Caco-2 (cell line): ENCODE measurements at regions not wholly inside any gene's neighbourhood (a gene's known extent, or its start where the extent isn't known, plus 50 kb on each side); places are given as distances from the start of the nearest gene placed in this dataset.

ENCODE experiments used
- BruUV-seq: library from RNA; stranded (reverse); fragments of 400-500 nt; replicated peaks from 2 replicates; lab custom pipeline; 2021; lab: Mats Ljungman, UMichigan
- CTCF ChIA-PET: fragments of 300-600 bp; sonication (Branson Sonifier 250); formaldehyde crosslinking; loops from one replicate; lab custom pipeline; 2022; ENCODE audit warnings: antibody characterized with exemption; lab: Charles Lee
- POLR2A ChIA-PET: fragments of 300-600 bp; sonication (Branson Sonifier 250); formaldehyde crosslinking; loops from one replicate; lab custom pipeline; 2022; ENCODE audit warnings: antibody characterized with exemption; lab: Charles Lee
- DNase-seq, 2 experiments: peaks; one replicate each; pipeline versions ENCODE4 v3.0.0 to v3.0.0-alpha.2; 2020 to 2022
- H3K27me3 ChIP-seq: replicated peaks from 2 replicates; pipeline ENCODE4 v1.6.0; 2011; ENCODE audit warnings: low read length; ENCODE audit not compliant: control insufficient read depth, insufficient read depth
- H3K36me3 ChIP-seq: 2 replicates; pipeline ENCODE4 v1.5.1; 2011; ENCODE audit warnings: low read length; ENCODE audit not compliant: control insufficient read depth, insufficient read depth
- H3K4me1 ChIP-seq: fragments of 250-450 bp; sonication (Bioruptor Pico); 2 replicates; pipeline ENCODE4 v1.5.1; 2020; ENCODE audit warnings: mild to moderate bottlenecking
- H3K4me3 ChIP-seq: 2 replicates; pipeline ENCODE4 v1.5.1; 2011; ENCODE audit warnings: low read depth, mild to moderate bottlenecking, control low read depth, low read length
- H3K9me3 ChIP-seq: fragments of 250-450 bp; sonication (Bioruptor Pico); 2 replicates; pipeline ENCODE4 v1.5.1; 2020; ENCODE audit warnings: mild to moderate bottlenecking, moderate library complexity
- H3K27ac Mint-ChIP-seq: one replicate; pipeline ENCODE4 v1.8.0; 2022; ENCODE audit warnings: mixed read lengths; ENCODE audit not compliant: unreplicated experiment
- H3K27me3 Mint-ChIP-seq: one replicate; pipeline ENCODE4 v1.8.0; 2022; ENCODE audit warnings: mixed read lengths; ENCODE audit not compliant: insufficient read depth, unreplicated experiment
- H3K36me3 Mint-ChIP-seq: one replicate; pipeline ENCODE4 v1.8.0; 2022; ENCODE audit warnings: mild to moderate bottlenecking, mixed read lengths; ENCODE audit not compliant: insufficient read depth, unreplicated experiment
- H3K4me1 Mint-ChIP-seq: one replicate; pipeline ENCODE4 v1.8.0; 2022; ENCODE audit warnings: low read depth, mixed read lengths; ENCODE audit not compliant: unreplicated experiment
- H3K4me3 Mint-ChIP-seq: one replicate; pipeline ENCODE4 v1.8.0; 2022; ENCODE audit warnings: mild to moderate bottlenecking, moderate library complexity, mixed read lengths; ENCODE audit not compliant: unreplicated experiment
- H3K9me3 Mint-ChIP-seq: one replicate; pipeline ENCODE4 v1.8.0; 2022; ENCODE audit warnings: mixed read lengths; ENCODE audit not compliant: unreplicated experiment
- CTCF ChIP-seq, 2 experiments: fragments of 200-600 bp in 1 of 2; IDR thresholded peaks; 1 replicate in 1 of 2; 2 replicates in 1 of 2; pipeline versions ENCODE4 v1.5.1 to v1.8.0; 2011 to 2022; ENCODE audit warnings: antibody characterized with exemption in 1 of 2, control low read depth in 1 of 2, inconsistent platforms in 1 of 2, low read depth in 1 of 2, low read length in 1 of 2, mild to moderate bottlenecking in 1 of 2, moderate library complexity in 1 of 2; ENCODE audit not compliant: insufficient read depth in 1 of 2, severe bottlenecking in 1 of 2, unreplicated experiment in 1 of 2
- intact Hi-C: fragments of 100-400 bp; cut with micrococcal nuclease; formaldehyde crosslinking; loops from one replicate; pipeline ENCODE4 v1.10.0; 2022; ENCODE audit not compliant: unreplicated experiment

DNA sequence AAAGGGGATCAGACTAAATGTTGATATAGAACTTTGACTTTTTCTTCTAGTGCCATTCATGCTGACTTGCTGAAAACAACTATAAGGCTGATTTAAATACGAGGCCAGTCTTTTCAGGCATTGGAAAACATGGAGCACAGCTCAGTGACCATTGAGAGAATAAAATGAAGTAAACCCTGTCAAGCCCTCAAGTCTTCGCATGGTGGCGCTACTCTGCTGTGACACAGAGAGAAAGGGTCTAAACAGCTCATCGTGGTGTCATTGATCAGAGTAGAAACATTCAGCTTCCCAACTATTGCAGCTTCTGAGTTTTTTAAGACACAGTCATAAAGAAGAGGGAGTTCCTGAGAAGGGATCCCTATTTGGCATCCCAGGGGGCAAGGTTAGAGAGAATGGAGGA lies 716.2 kb downstream of the DIPK2A start:
- no peak overlapping the region for H3K27ac Mint-ChIP-seq
- Histone ChIP-seq H3K9me3 (no peaks in the 10 kb centered on the region), H3K27me3 (no peaks in the 10 kb centered on the region), H3K4me3 (no peak overlapping the region), H3K36me3 (no peaks in the 10 kb centered on the region), H3K4me1 (no peaks in the 10 kb centered on the region)
- POLR2A ChIA-PET = no interaction called here
- peak; percentile 26 to 35 for DNase-seq
- no peaks in the 10 kb centered on the region for H3K4me1 Mint-ChIP-seq
- no peaks in the 10 kb centered on the region for H3K27me3 Mint-ChIP-seq
- H3K9me3 Mint-ChIP-seq = no peaks in the 10 kb centered on the region
- TF ChIP-seq CTCF (IDR thresholded peaks at IDR 0.05; ENCODE audit: insufficient read depth in 1 of 2, low read depth in 1 of 2, low read length in 1 of 2, severe bottlenecking in 1 of 2, unreplicated experiment in 1 of 2) = peak in 1 of 2 experiments; percentile 50
- no TSS peak for BruUV-seq
- CTCF ChIA-PET = interaction anchor here (0.6 kb wide), 1 partner anchor 271 kb away, joined by 3 read pairs; no protein-coding TSS in a partner anchor
- no peaks in the 10 kb centered on the region for H3K36me3 Mint-ChIP-seq
- H3K4me3 Mint-ChIP-seq = no peak overlapping the region
- intact Hi-C loops = loop anchor here (1.0 kb wide), 1 partner anchor 82 kb away; no protein-coding TSS in a partner anchor

DNA sequence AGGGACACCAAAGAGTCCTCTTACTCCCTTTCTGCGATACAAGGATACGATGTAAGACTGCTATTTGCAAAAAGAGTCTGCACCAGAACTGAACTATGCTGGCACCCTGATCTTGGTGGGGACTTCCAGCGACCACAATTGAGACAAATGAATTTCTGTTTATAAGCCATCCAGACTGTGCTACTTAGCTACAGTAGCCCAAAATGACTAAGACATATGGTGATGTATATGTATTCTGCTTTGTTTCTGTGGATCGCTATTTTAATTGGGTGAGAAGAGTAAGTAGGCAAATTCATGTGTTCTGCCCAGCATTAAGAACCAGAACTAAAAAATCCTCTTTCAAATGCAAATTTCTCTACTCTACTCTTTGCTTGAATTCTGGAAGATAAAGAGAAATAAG lies 720.9 kb downstream of the DIPK2A start:
- BruUV-seq = no TSS peak
- Histone ChIP-seq H3K36me3 (no peaks in the 10 kb centered on the region), H3K9me3 (no peaks in the 10 kb centered on the region), H3K27me3 (no peaks in the 10 kb centered on the region), H3K4me3 (no peak overlapping the region), H3K4me1 (no peaks in the 10 kb centered on the region)
- Mint-ChIP-seq H3K9me3 (no peaks in the 10 kb centered on the region), H3K27me3 (peaks cover 2% of the 10 kb centered on the region), H3K36me3 (no peaks in the 10 kb centered on the region), H3K4me3 (no peak overlapping the region), H3K27ac (no peak overlapping the region), H3K4me1 (no peaks in the 10 kb centered on the region)
- no peak for DNase-seq
- intact Hi-C loops = no loop called here
- POLR2A ChIA-PET = no interaction called here
- CTCF ChIA-PET = no interaction called here
- no peak for TF ChIP-seq CTCF (IDR thresholded peaks at IDR 0.05; ENCODE audit: insufficient read depth in 1 of 2, low read depth in 1 of 2, low read length in 1 of 2, severe bottlenecking in 1 of 2, unreplicated experiment in 1 of 2)

DNA sequence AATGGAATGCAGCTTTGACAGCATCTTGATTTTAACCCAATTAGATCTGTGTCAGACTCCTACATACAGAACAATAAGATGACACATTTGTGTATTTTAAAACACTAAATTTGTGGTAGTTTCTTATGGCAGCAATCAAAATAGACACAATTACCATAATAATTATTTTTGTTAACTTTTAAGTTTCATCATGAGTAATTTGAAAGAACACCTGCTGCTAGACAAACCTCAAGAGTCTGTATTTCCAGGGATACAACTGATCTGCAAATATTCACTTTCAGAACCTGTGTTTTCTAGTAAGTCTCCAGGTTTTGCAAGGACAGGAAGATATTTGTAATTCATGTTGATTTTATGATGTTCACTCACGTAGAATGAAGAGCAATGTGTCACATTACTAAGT lies 736.8 kb downstream of the DIPK2A start:
- POLR2A ChIA-PET = no interaction called here
- DNase-seq = no peak
- no peak for TF ChIP-seq CTCF (IDR thresholded peaks at IDR 0.05; ENCODE audit: insufficient read depth in 1 of 2, low read depth in 1 of 2, low read length in 1 of 2, severe bottlenecking in 1 of 2, unreplicated experiment in 1 of 2)

More for the DNA sequence above, 736.8 kb downstream of the DIPK2A start:
- Mint-ChIP-seq H3K4me3 (no peak overlapping the region), H3K36me3 (no peaks in the 10 kb centered on the region), H3K9me3 (no peaks in the 10 kb centered on the region), H3K27me3 (no peaks in the 10 kb centered on the region), H3K27ac (no peak overlapping the region), H3K4me1 (no peaks in the 10 kb centered on the region)
- CTCF ChIA-PET = interaction anchor here (0.5 kb wide), 1 partner anchor 75 kb away, joined by 4 read pairs; no protein-coding TSS in a partner anchor
- no TSS peak for BruUV-seq
- no peaks in the 10 kb centered on the region for H3K4me1 ChIP-seq
- no peaks in the 10 kb centered on the region for H3K9me3 ChIP-seq
- intact Hi-C loops = no loop called here
- no peaks in the 10 kb centered on the region for H3K27me3 ChIP-seq
- no peaks in the 10 kb centered on the region for H3K36me3 ChIP-seq
- H3K4me3 ChIP-seq = no peak overlapping the region
